ENCODE measurements at regions not wholly inside any gene's neighbourhood (a gene's known extent, or its start where the extent isn't known, plus 50 kb on each side); places are given as distances from the start of the nearest gene placed in this dataset.

DNA sequence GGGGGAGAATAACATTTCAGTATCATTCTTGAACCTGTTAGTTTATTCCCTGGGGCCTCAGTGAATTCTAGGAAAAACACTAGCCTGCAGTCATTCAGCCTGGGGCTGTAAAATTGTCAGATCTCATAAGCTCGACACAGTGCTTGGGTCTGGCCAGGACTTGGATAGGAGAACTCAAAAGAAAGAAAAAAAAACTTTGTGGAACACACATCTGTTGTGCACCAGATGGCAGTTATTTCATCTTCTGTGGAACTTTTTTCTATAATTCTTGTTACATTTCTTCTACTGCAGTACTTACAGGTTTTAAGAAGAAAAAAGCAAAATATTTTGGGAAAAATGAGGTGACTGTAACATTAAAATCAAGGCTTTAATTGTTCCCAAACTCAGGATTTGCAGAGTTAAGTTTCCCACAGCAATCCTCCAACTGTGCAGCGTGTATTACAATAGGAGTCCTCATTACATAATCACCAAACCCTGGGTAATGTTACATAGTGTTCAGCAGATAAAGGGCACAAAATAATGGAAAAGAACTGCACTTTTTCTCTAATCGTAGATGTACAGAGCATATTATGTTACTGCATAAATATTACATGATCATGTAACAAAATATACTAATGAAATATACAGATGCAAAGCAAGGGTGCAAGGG lies 531.1 kb upstream of the CITED2 start:
- Histone ChIP-seq H3K4me3 (no peak overlapping the region), H3K27ac (peak overlapping the region in 1 of 12 donors; percentile 2), H3K36me3 (no peaks in the 10 kb centered on the region), H3K9me3 (no peaks in the 10 kb centered on the region), H3K4me1 (peaks cover 0 to 31% (median 4%) of the 10 kb centered on the region in 12 donors), H3K27me3 (no peaks in the 10 kb centered on the region)
- ATAC-seq (peak in 2 of 4 donors; percentile 50 to 62), DNase-seq (no peak)
- 30 to 40% (median 36%) methylated on average over 3 of the region's 3 CpGs for WGBS, 4 donors
- no peak for TF ChIP-seq POLR2A (IDR thresholded peaks at IDR 0.05)
- TF ChIP-seq, protein P1, sequence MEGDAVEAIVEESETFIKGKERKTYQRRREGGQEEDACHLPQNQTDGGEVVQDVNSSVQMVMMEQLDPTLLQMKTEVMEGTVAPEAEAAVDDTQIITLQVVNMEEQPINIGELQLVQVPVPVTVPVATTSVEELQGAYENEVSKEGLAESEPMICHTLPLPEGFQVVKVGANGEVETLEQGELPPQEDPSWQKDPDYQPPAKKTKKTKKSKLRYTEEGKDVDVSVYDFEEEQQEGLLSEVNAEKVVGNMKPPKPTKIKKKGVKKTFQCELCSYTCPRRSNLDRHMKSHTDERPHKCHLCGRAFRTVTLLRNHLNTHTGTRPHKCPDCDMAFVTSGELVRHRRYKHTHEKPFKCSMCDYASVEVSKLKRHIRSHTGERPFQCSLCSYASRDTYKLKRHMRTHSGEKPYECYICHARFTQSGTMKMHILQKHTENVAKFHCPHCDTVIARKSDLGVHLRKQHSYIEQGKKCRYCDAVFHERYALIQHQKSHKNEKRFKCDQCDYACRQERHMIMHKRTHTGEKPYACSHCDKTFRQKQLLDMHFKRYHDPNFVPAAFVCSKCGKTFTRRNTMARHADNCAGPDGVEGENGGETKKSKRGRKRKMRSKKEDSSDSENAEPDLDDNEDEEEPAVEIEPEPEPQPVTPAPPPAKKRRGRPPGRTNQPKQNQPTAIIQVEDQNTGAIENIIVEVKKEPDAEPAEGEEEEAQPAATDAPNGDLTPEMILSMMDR (IDR thresholded peaks at IDR 0.05) = no peak
- intact Hi-C loops (cut with DNase I) = no loop called here

DNA sequence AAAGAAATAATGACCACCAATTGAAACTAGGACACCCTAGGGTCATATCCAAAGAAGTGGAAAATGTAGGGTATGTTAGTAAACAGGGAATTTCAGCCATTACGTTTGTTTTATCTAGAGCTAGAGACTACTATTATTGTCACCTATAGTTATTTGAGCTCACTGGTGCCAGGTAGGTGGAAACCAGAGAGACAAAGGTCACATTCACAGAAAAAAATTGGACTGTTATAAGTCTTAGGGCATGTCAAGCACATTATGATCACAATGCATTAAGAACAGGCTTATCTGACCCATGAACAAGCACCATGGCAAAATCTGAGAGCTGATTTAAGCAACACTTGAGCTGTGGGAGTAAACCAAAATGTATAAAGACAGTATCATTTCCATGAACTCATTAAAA lies 530.1 kb upstream of the CITED2 start:
- Histone ChIP-seq H3K9me3 (no peaks in the 10 kb centered on the region), H3K4me1 (peaks cover 0 to 31% (median 4%) of the 10 kb centered on the region in 12 donors), H3K4me3 (no peak overlapping the region), H3K27ac (peak overlapping the region in 1 of 12 donors; percentile 56), H3K27me3 (no peaks in the 10 kb centered on the region), H3K36me3 (no peaks in the 10 kb centered on the region)
- TF ChIP-seq, protein P1 (IDR thresholded peaks at IDR 0.05) = no peak
- no peak for TF ChIP-seq POLR2A (IDR thresholded peaks at IDR 0.05)
- intact Hi-C loops (cut with DNase I) = no loop called here
- DNase-seq = no peak
- no peak for ATAC-seq
- 56 to 64% (median 59%) methylated on average over 1 of the region's 1 CpG for WGBS, 4 donors

DNA sequence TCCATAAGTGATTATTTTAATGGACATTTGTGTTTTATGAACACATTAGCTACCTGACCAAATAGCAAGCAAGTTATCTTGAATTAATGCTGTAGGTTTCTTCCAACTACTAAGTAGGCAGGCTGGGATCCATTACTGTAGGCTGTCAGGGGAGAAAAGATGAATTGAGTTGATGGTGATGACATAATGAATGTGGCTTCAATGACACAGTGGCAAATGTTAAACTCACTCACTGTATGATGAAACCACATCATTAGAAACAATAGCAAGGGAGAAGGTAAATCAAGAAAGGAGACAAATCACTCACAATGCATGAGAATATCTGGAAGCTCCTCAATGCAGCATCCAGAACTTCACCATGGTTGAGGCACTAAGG lies 529.7 kb upstream of the CITED2 start:
- Histone ChIP-seq H3K9me3 (no peaks in the 10 kb centered on the region), H3K4me1 (peaks cover 0 to 31% (median 4%) of the 10 kb centered on the region in 12 donors), H3K36me3 (no peaks in the 10 kb centered on the region), H3K27ac (peak overlapping the region in 1 of 12 donors; percentile 56), H3K27me3 (no peaks in the 10 kb centered on the region), H3K4me3 (no peak overlapping the region)
- DNase-seq (no peak), ATAC-seq (no peak)
- TF ChIP-seq, protein P1 (IDR thresholded peaks at IDR 0.05) = no peak
- TF ChIP-seq POLR2A (IDR thresholded peaks at IDR 0.05) = no peak
- intact Hi-C loops (cut with DNase I) = no loop called here

DNA sequence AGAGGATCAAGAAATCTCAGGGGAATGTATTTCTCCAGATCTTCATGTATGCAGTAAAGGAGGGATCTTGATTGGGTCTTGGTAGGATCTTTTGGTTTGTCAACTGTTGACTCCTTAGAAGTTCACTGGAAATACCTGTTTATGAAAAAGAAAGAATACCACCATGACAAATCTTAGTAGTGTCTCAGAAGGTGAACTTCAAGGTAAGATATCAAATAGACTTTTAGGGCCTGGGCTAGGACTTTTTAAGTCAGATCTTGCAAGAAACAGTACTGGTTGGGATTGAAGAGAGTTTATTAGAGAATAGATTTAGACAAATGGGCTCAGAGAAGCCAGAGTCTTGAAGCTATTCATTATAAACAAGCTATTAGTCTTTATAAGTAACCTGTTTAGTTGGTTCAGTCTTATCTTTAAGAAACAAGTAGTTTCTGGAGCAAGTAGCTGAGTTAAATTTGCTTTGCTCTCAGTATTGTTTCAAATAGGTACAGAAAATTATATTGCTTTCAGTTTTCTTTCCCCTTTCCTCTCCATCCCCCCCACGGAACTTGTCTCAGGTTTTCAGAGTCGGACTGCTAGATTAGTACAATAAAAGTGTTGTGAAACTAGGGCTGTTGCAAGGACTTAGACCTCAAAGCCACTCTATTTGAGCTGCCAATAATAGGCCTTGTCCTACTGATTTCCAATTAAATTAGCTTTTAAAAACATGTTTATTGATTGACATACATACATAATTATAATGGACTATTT lies 529.1 kb upstream of the CITED2 start:
- Histone ChIP-seq H3K27ac (peak overlapping the region in 1 of 12 donors; percentile 76), H3K4me3 (no peak overlapping the region), H3K4me1 (peaks cover 0 to 31% (median 4%) of the 10 kb centered on the region in 12 donors), H3K27me3 (no peaks in the 10 kb centered on the region), H3K36me3 (no peaks in the 10 kb centered on the region), H3K9me3 (no peaks in the 10 kb centered on the region)
- DNase-seq (no peak), ATAC-seq (no peak)
- TF ChIP-seq, protein P1 (IDR thresholded peaks at IDR 0.05) = no peak
- no peak for TF ChIP-seq POLR2A (IDR thresholded peaks at IDR 0.05)
- intact Hi-C loops (cut with DNase I) = no loop called here
- WGBS, 4 donors = 85 to 100% (median 92%) methylated on average over 2 of the region's 2 CpGs

Measured in heart left ventricle (tissue), 16 donors.